ENCODE measurements at regions not wholly inside any gene's neighbourhood (a gene's known extent, or its start where the extent isn't known, plus 50 kb on each side); places are given as distances from the start of the nearest gene placed in this dataset.

- TF ChIP-seq CTCF (IDR thresholded peaks at IDR 0.05): no peak
- TF ChIP-seq EP300 (IDR thresholded peaks at IDR 0.05): no peak
These were observed 486.9 kb upstream of the NCAM2 start for GRCh38 chr21:20511216-20511880.
